ENCODE measurements at regions not wholly inside any gene's neighbourhood (a gene's known extent, or its start where the extent isn't known, plus 50 kb on each side); places are given as distances from the start of the nearest gene placed in this dataset.

- DNase-seq (ENCODE audit: low spot score) = no peak
- no peak overlapping the region for H3K4me3 ChIP-seq
- no peak for TF ChIP-seq CTCF (IDR thresholded peaks at IDR 0.05)
- H3K27ac ChIP-seq = no peak overlapping the region
Measured at GRCh38 chr3:176787506-176787905, 409.8 kb downstream of the TBL1XR1 start.

- no peak for DNase-seq (ENCODE audit: low spot score)
- no peak for TF ChIP-seq CTCF (IDR thresholded peaks at IDR 0.05)
- Histone ChIP-seq H3K27ac (no peak overlapping the region), H3K4me3 (no peak overlapping the region)
Measured at GRCh38 chr3:176785171-176785570, 412.1 kb downstream of the TBL1XR1 start.

- no peak for DNase-seq (ENCODE audit: low spot score)
- TF ChIP-seq CTCF (IDR thresholded peaks at IDR 0.05) = no peak
- Histone ChIP-seq H3K4me3 (no peak overlapping the region), H3K27ac (no peak overlapping the region)
Measured at GRCh38 chr3:176780766-176781165, 416.5 kb downstream of the TBL1XR1 start.

DNA sequence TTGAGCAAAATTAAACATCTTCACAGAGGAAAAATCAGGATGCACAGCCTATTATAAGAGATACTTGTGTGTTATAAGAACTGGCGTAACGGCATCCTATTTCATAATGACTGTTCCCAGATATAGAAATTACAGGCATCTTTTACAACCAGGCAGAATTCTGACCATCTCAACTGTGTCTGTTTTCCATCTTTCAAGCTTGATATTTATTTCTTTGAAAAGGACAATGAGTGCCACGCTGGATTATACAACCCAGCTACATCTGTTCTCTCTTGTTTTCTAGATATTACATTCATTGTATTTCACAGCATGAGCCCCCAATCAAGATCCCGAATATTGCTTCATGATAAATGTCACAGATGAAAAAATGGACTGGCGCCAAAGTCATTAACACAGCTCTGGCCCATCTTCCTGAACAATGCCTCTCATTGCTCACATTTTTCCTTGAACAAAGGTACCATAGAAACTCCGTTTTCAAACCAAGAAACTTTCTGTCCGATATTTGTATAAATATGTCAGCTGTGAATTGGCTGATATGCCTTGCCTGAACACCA, 420.6 kb downstream of the TBL1XR1 start:
- no peak for DNase-seq (ENCODE audit: low spot score)
- no peak for TF ChIP-seq CTCF (IDR thresholded peaks at IDR 0.05)
- H3K4me3 ChIP-seq = no peak overlapping the region
- no peak overlapping the region for H3K27ac ChIP-seq

DNA sequence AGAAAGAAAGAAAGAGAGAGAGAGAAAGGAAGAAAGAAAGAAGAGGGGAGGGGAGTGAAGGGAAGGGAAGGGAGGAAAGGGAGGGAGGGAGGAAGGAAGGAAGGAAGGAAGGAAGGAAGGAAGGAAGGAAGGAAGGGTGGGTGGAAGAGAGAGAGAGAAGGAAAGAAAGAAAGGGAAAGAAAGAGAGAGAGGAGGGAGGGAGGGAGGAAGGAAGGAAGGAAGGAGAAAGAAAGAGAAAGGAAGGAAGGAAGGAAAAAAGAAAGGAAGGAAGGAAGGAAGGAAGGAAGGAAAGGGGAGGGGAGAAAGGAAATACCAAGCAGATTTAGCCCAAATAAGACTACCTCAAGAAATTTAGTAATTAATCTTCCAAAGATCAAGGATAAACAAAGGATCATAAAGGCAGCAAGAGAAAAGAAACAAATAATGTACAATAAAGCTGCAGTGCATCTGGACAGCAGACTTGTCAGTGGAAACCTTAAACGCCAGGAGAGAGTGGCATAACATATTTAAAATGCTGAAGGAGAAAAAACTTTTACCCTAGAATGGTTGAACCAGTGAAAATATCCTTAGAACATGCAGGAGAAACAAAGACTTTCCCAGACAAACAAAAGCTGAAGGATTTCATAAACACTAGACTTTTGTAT, 427.6 kb downstream of the TBL1XR1 start:
- TF ChIP-seq CTCF (IDR thresholded peaks at IDR 0.05) = no peak
- no peak for DNase-seq (ENCODE audit: low spot score)
- Histone ChIP-seq H3K27ac (no peak overlapping the region), H3K4me3 (no peak overlapping the region)

DNA sequence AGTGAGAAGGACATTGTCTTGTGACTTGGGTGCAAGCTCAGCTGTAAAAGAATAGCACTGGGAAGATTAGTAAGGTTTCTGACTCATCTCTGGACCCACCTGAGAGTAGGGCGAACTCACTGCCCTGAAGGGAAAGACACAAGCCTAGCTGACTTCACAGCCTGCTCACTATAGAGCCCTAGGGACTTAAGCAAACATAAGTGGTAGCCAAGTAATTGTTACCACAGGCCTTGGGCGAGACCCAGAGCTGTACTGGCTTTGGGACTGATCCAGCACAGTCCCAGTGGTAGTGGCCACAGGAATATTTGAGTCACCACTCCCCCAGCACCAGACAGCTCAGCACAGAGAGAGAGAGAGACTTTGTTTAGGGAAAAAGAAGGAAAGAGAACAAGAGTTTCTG, 429.9 kb downstream of the TBL1XR1 start:
- no peak overlapping the region for H3K27ac ChIP-seq
- H3K4me3 ChIP-seq = no peak overlapping the region
- TF ChIP-seq CTCF (IDR thresholded peaks at IDR 0.05) = no peak
- no peak for DNase-seq (ENCODE audit: low spot score)

DNA sequence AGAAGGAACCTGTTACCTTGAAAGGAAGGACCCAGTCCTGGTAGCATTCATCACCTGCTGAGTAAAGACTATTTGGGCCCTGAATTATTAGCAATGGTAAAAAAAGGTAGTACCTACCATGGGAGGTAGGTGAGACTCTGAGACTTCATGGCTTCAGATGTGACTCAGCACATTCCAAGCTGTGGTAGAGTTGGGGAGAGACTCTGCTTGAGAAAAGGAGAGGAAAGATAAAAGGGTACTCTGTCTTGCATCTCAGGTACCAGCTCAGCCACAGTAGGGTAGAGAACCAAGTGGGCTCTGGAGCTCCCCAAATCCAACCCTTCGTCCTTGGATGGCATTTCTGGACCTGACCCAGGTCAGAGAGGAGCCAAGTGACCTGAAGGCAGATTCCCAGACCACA, 430.4 kb downstream of the TBL1XR1 start:
- Histone ChIP-seq H3K4me3 (no peak overlapping the region), H3K27ac (no peak overlapping the region)
- TF ChIP-seq CTCF (IDR thresholded peaks at IDR 0.05) = no peak
- DNase-seq (ENCODE audit: low spot score) = no peak
